ENCODE measurements at regions not wholly inside any gene's neighbourhood (a gene's known extent, or its start where the extent isn't known, plus 50 kb on each side); places are given as distances from the start of the nearest gene placed in this dataset.

GRCh38 chr4:152117933-152118507, 357.2 kb upstream of the GATB start:
- no peak overlapping the region for H2AFZ ChIP-seq (ENCODE audit: low read depth, low read length, poor library complexity, severe bottlenecking)
- no peaks in the 10 kb centered on the region for H4K20me1 ChIP-seq (ENCODE audit: insufficient read depth)
- H3K27ac ChIP-seq (ENCODE audit: low read depth, low read length): no peak overlapping the region
- no peak overlapping the region for H3K4me3 ChIP-seq (replicated peaks in 1 of 2; ENCODE audit: low read depth in 1 of 2, low read length in 2 of 2)
- no peaks in the 10 kb centered on the region for H3K27me3 ChIP-seq (ENCODE audit: insufficient read depth, low read length)
- no peaks in the 10 kb centered on the region for H3K9me3 ChIP-seq (ENCODE audit: control insufficient read depth in 1 of 2, insufficient read depth in 1 of 2, low read depth in 1 of 2, low read length in 2 of 2)
- no peak overlapping the region for H3K4me2 ChIP-seq (ENCODE audit: low read length)
- no TSS peak for BruUV-seq (replicated peaks)
- TF ChIP-seq RAD21 (IDR thresholded peaks at IDR 0.05; ENCODE audit: low read depth): no peak
- no peak for TF ChIP-seq ZBTB33 (IDR thresholded peaks at IDR 0.05; ENCODE audit: extremely low read depth, insufficient replicate concordance, low read length)
- TF ChIP-seq FOSL1 (IDR thresholded peaks at IDR 0.05; ENCODE audit: low read depth): no peak
- no peak for TF ChIP-seq SRF (IDR thresholded peaks at IDR 0.05; ENCODE audit: low read depth)
- no peak for TF ChIP-seq POLR2A (IDR thresholded peaks at IDR 0.05; ENCODE audit: borderline replicate concordance, extremely low read depth, insufficient read depth, insufficient read length)
- no peak for TF ChIP-seq REST (IDR thresholded peaks at IDR 0.05; ENCODE audit: low read depth)
- TF ChIP-seq ZNF274 (IDR thresholded peaks at IDR 0.05; ENCODE audit: low read depth, low read length): no peak
- TF ChIP-seq, protein P1, sequence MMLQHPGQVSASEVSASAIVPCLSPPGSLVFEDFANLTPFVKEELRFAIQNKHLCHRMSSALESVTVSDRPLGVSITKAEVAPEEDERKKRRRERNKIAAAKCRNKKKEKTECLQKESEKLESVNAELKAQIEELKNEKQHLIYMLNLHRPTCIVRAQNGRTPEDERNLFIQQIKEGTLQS (IDR thresholded peaks at IDR 0.05): no peak
- no peak for TF ChIP-seq CTCF (IDR thresholded peaks at IDR 0.05 in 2 of 3, conservative IDR thresholded peaks at IDR 0.05 in 1 of 3; ENCODE audit: borderline replicate concordance in 1 of 3, insufficient read depth in 1 of 3, low read depth in 2 of 3, low read length in 2 of 3)
- no peak for TF ChIP-seq MAX (IDR thresholded peaks at IDR 0.05)
- no peak for TF ChIP-seq EGR1 (IDR thresholded peaks at IDR 0.05; ENCODE audit: low read depth)
- TF ChIP-seq JUND (IDR thresholded peaks at IDR 0.05): no peak
- TF ChIP-seq ZFX (IDR thresholded peaks at IDR 0.05): no peak
- no peak for TF ChIP-seq SIN3A (IDR thresholded peaks at IDR 0.05; ENCODE audit: low read depth)
- TF ChIP-seq EZH2 (IDR thresholded peaks at IDR 0.05): no peak
- TF ChIP-seq CBX3 (IDR thresholded peaks at IDR 0.05; ENCODE audit: low read depth): no peak
- TF ChIP-seq CEBPB (IDR thresholded peaks at IDR 0.05; ENCODE audit: low read depth): no peak
- no peak for TF ChIP-seq EZH2phosphoT487 (IDR thresholded peaks at IDR 0.05; ENCODE audit: borderline replicate concordance)
- TF ChIP-seq TCF7L2 (IDR thresholded peaks at IDR 0.05; ENCODE audit: borderline replicate concordance, extremely low read depth, insufficient read depth, insufficient read length): no peak
- TF ChIP-seq SP1 (IDR thresholded peaks at IDR 0.05; ENCODE audit: low read depth): no peak
- no peak overlapping the region for H3K9ac ChIP-seq (ENCODE audit: low read length)
- no peak for DNase-seq (ENCODE audit: low read depth, low spot score)
- no peaks in the 10 kb centered on the region for H3K36me3 ChIP-seq (ENCODE audit: control insufficient read depth in 1 of 2, insufficient read depth in 2 of 2, low read length in 2 of 2)
- intact Hi-C loops (cut with micrococcal nuclease): no loop called here
- no peaks in the 10 kb centered on the region for H3K79me2 ChIP-seq (ENCODE audit: insufficient read depth, low read length)
- no peaks in the 10 kb centered on the region; the same call in 1 of the 2 replicates for H3K9me2 ChIP-seq (ENCODE audit: insufficient read depth)
- ChIA-PET CTCF (no interaction called here), POLR2A (no interaction called here), RAD21 (ENCODE audit: low non-redundant PET in 1 of 2, low total read pairs in 2 of 2, uncharacterized antibody in 2 of 2, unreplicated experiment in 2 of 2) (no interaction called here)
- H3K4me1 ChIP-seq (ENCODE audit: control insufficient read depth in 1 of 2, insufficient read depth in 2 of 2, low read length in 2 of 2): no peaks in the 10 kb centered on the region
- no peak for ATAC-seq
